HEK293 (cell line): ENCODE measurements at regions not wholly inside any gene's neighbourhood (a gene's known extent, or its start where the extent isn't known, plus 50 kb on each side); places are given as distances from the start of the nearest gene placed in this dataset.

Source experiments
- ZBTB20 ChIP-seq: fragments of 450-650 bp; formaldehyde crosslinking; IDR thresholded peaks from 2 replicates; pipeline ENCODE4 v1.5.1; 2016; ENCODE audit warnings: missing biosample characterization, missing genetic modification characterization
- TF ChIP-seq, protein P1 (sequence below): fragments of 450-650 bp; formaldehyde crosslinking; IDR thresholded peaks from 2 replicates; pipeline ENCODE4 v1.5.1; 2016; ENCODE audit warnings: missing biosample characterization, missing genetic modification characterization, borderline replicate concordance
- TF ChIP-seq, protein P2 (sequence below): fragments of 450-650 bp; formaldehyde crosslinking; IDR thresholded peaks from 2 replicates; pipeline ENCODE4 v1.5.1; 2016; ENCODE audit warnings: missing biosample characterization, missing genetic modification characterization
- TF ChIP-seq, protein P3 (sequence below): fragments of 450-650 bp; formaldehyde crosslinking; IDR thresholded peaks from 2 replicates; pipeline ENCODE4 v1.5.1; 2016; ENCODE audit warnings: missing biosample characterization, missing genetic modification characterization

DNA sequence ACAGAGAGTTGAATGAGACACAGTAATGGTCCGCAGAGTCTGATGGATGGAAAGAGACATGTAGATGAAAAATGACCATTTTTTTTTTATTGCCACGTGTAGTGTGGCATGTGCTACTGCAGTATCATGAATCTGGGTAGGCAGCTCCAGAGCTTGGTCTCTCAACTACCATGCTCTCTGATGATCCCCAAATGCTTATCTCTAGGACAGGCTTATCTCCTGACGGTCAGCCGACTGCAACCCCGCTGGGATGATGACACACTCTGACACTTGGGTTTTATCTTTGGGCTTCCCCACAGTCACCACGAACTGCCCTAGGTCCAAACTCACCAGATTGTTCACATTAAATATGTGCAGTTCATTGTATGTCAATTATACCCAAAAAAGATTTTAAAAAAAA is 239.7 kb downstream of the QDPR start:
- TF ChIP-seq, protein P1, sequence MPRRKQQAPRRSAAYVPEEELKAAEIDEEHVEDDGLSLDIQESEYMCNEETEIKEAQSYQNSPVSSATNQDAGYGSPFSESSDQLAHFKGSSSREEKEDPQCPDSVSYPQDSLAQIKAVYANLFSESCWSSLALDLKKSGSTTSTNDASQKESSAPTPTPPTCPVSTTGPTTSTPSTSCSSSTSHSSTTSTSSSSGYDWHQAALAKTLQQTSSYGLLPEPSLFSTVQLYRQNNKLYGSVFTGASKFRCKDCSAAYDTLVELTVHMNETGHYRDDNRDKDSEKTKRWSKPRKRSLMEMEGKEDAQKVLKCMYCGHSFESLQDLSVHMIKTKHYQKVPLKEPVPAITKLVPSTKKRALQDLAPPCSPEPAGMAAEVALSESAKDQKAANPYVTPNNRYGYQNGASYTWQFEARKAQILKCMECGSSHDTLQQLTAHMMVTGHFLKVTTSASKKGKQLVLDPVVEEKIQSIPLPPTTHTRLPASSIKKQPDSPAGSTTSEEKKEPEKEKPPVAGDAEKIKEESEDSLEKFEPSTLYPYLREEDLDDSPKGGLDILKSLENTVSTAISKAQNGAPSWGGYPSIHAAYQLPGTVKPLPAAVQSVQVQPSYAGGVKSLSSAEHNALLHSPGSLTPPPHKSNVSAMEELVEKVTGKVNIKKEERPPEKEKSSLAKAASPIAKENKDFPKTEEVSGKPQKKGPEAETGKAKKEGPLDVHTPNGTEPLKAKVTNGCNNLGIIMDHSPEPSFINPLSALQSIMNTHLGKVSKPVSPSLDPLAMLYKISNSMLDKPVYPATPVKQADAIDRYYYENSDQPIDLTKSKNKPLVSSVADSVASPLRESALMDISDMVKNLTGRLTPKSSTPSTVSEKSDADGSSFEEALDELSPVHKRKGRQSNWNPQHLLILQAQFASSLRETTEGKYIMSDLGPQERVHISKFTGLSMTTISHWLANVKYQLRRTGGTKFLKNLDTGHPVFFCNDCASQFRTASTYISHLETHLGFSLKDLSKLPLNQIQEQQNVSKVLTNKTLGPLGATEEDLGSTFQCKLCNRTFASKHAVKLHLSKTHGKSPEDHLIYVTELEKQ (tag by site-specific recombination), result no peak
- TF ChIP-seq, protein P2, sequence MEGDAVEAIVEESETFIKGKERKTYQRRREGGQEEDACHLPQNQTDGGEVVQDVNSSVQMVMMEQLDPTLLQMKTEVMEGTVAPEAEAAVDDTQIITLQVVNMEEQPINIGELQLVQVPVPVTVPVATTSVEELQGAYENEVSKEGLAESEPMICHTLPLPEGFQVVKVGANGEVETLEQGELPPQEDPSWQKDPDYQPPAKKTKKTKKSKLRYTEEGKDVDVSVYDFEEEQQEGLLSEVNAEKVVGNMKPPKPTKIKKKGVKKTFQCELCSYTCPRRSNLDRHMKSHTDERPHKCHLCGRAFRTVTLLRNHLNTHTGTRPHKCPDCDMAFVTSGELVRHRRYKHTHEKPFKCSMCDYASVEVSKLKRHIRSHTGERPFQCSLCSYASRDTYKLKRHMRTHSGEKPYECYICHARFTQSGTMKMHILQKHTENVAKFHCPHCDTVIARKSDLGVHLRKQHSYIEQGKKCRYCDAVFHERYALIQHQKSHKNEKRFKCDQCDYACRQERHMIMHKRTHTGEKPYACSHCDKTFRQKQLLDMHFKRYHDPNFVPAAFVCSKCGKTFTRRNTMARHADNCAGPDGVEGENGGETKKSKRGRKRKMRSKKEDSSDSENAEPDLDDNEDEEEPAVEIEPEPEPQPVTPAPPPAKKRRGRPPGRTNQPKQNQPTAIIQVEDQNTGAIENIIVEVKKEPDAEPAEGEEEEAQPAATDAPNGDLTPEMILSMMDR (tag by site-specific recombination), result no peak
- TF ChIP-seq, protein P3, sequence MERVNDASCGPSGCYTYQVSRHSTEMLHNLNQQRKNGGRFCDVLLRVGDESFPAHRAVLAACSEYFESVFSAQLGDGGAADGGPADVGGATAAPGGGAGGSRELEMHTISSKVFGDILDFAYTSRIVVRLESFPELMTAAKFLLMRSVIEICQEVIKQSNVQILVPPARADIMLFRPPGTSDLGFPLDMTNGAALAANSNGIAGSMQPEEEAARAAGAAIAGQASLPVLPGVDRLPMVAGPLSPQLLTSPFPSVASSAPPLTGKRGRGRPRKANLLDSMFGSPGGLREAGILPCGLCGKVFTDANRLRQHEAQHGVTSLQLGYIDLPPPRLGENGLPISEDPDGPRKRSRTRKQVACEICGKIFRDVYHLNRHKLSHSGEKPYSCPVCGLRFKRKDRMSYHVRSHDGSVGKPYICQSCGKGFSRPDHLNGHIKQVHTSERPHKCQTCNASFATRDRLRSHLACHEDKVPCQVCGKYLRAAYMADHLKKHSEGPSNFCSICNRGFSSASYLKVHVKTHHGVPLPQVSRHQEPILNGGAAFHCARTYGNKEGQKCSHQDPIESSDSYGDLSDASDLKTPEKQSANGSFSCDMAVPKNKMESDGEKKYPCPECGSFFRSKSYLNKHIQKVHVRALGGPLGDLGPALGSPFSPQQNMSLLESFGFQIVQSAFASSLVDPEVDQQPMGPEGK (tag by site-specific recombination), result no peak
- no peak for TF ChIP-seq ZBTB20 (tag by site-specific recombination)
